ENCODE measurements at regions not wholly inside any gene's neighbourhood (a gene's known extent, or its start where the extent isn't known, plus 50 kb on each side); places are given as distances from the start of the nearest gene placed in this dataset.

GRCh38 chr13:59337070-59337469 lies 826.7 kb downstream of the DIAPH3 start:
- no peak for DNase-seq

GRCh38 chr13:59340151-59340550 lies 823.6 kb downstream of the DIAPH3 start:
- no peak for DNase-seq

- no peak for DNase-seq
Measured at GRCh38 chr13:59340581-59340980, 823.1 kb downstream of the DIAPH3 start.

- DNase-seq, result no peak
Measured at GRCh38 chr13:59342400-59342799, 821.3 kb downstream of the DIAPH3 start.

- DNase-seq, result no peak
Measured at GRCh38 chr13:59343132-59343531, 820.6 kb downstream of the DIAPH3 start.

- DNase-seq, result no peak
Measured at GRCh38 chr13:59343993-59344822, 819.5 kb downstream of the DIAPH3 start.

GRCh38 chr13:59345311-59345710 lies 818.4 kb downstream of the DIAPH3 start:
- DNase-seq, result no peak

GRCh38 chr13:59346999-59347723 lies 816.6 kb downstream of the DIAPH3 start:
- DNase-seq, result no peak

- DNase-seq, result no peak
Measured at GRCh38 chr13:59348617-59349016, 815.1 kb downstream of the DIAPH3 start.

- no peak for DNase-seq
Measured at GRCh38 chr13:59352600-59352999, 811.1 kb downstream of the DIAPH3 start.

GRCh38 chr13:59354665-59355369 lies 808.9 kb downstream of the DIAPH3 start:
- no peak for DNase-seq

- no peak for DNase-seq
Measured at GRCh38 chr13:59356607-59357006, 807.1 kb downstream of the DIAPH3 start.

GRCh38 chr13:59358014-59358413 lies 805.7 kb downstream of the DIAPH3 start:
- no peak for DNase-seq

GRCh38 chr13:59360108-59360507 lies 803.6 kb downstream of the DIAPH3 start:
- peak; percentile 3 for DNase-seq

GRCh38 chr13:59360916-59361315 lies 802.8 kb downstream of the DIAPH3 start:
- DNase-seq, result no peak

GRCh38 chr13:59363313-59363712 lies 800.4 kb downstream of the DIAPH3 start:
- DNase-seq, result no peak

GRCh38 chr13:59363947-59364346 lies 799.8 kb downstream of the DIAPH3 start:
- DNase-seq, result no peak

- DNase-seq, result no peak
Measured at GRCh38 chr13:59364641-59365085, 799.1 kb downstream of the DIAPH3 start.

- no peak for DNase-seq
Measured at GRCh38 chr13:59367467-59367866, 796.3 kb downstream of the DIAPH3 start.

- no peak for DNase-seq
Measured at GRCh38 chr13:59367904-59368303, 795.8 kb downstream of the DIAPH3 start.

GRCh38 chr13:59368693-59369092 lies 795.0 kb downstream of the DIAPH3 start:
- DNase-seq, result no peak

- no peak for DNase-seq
Measured at GRCh38 chr13:59371229-59371628, 792.5 kb downstream of the DIAPH3 start.

- DNase-seq, result no peak
Measured at GRCh38 chr13:59373341-59373740, 790.4 kb downstream of the DIAPH3 start.

GRCh38 chr13:59374691-59375090 lies 789.0 kb downstream of the DIAPH3 start:
- DNase-seq, result no peak
